ENCODE measurements at regions not wholly inside any gene's neighbourhood (a gene's known extent, or its start where the extent isn't known, plus 50 kb on each side); places are given as distances from the start of the nearest gene placed in this dataset.

- no peaks in the 10 kb centered on the region for H3K27me3 ChIP-seq (replicated peaks; ENCODE audit: control insufficient read depth, insufficient read depth, low read length)
- H3K9ac ChIP-seq (ENCODE audit: low read length), result peak overlapping the region; percentile 34
- H3K4me1 ChIP-seq (ENCODE audit: control insufficient read depth, insufficient read depth, low read length), result peaks cover 36% of the 10 kb centered on the region
- H3K9me3 ChIP-seq (ENCODE audit: control insufficient read depth, low read length), result peaks cover 5% of the 10 kb centered on the region
- peak; percentile 12 for DNase-seq (ENCODE audit: low read depth)
- peak overlapping the region; percentile 38 for H3K4me3 ChIP-seq (ENCODE audit: low read length)
- no peaks in the 10 kb centered on the region for H3K36me3 ChIP-seq (ENCODE audit: control insufficient read depth, insufficient read depth, low read length, severe bottlenecking)
Measured at GRCh38 chr10:84088626-84089025, 50.7 kb upstream of the GHITM start.

- Histone ChIP-seq H3K36me3 (ENCODE audit: control insufficient read depth, insufficient read depth, low read length, severe bottlenecking) (no peaks in the 10 kb centered on the region), H3K4me3 (ENCODE audit: low read length) (peak overlapping the region; percentile 38), H3K4me1 (ENCODE audit: control insufficient read depth, insufficient read depth, low read length) (peaks cover 31% of the 10 kb centered on the region), H3K9ac (ENCODE audit: low read length) (peak overlapping the region; percentile 34), H3K9me3 (ENCODE audit: control insufficient read depth, low read length) (no peaks in the 10 kb centered on the region), H3K27me3 (replicated peaks; ENCODE audit: control insufficient read depth, insufficient read depth, low read length) (no peaks in the 10 kb centered on the region)
- no peak for DNase-seq (ENCODE audit: low read depth)
Measured at GRCh38 chr10:84089162-84089561, 50.1 kb upstream of the GHITM start.
